ENCODE measurements at regions not wholly inside any gene's neighbourhood (a gene's known extent, or its start where the extent isn't known, plus 50 kb on each side); places are given as distances from the start of the nearest gene placed in this dataset.
"Not testable (repeated sequence)": the region's sequence is repeated elsewhere in the genome, so short reads cannot be mapped to it uniquely, and the experiment has no call there.

DNA sequence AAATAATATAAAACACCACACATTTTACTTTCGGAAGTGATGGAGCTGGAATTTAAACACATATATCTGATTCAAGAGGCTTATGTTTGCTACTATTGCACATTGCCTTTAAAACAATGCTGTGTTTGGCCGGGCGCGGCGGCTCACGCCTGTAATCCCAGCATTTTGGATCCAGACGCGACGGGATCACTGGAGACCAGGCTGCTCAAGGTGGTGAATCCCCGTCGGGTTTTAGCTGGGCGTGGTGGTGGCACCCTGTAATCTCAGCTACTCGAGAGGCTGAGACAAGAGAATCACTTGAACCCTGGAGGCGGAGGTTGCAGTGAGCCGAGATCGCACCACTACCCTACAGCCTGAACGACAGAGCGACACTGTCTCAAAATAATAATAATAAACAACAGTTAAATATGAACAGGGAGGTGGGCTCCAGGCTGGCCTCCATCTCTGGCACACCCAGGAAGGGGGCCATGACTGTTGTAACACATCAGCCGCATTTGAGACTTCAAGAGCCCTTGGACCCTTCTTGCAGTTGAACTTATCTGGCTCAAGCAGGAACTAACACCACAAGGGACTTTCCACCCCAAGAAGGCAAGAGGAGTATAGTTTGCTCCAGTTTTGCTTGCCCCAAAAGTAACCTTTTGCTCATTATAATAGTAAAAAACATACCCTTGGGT lies 127.1 kb upstream of the ZNF184 start:
- Histone ChIP-seq H3K9ac (ENCODE audit: low read length) (no peak overlapping the region), H3K36me3 (ENCODE audit: insufficient read depth, low read length) (no peaks in the 10 kb centered on the region), H3K4me3 (ENCODE audit: low read depth in 1 of 2, low read length in 2 of 2) (no peak overlapping the region), H3K9me3 (ENCODE audit: low read length) (no peaks in the 10 kb centered on the region), H3K4me1 (ENCODE audit: insufficient read depth, low read length) (no peaks in the 10 kb centered on the region), H3K27me3 (ENCODE audit: control insufficient read depth in 1 of 2, insufficient read depth in 2 of 2, low read length in 2 of 2) (peaks cover 9 to 50% of the 10 kb centered on the region in 2 donors), H3K27ac (ENCODE audit: low read depth, low read length) (no peak overlapping the region)

DNA sequence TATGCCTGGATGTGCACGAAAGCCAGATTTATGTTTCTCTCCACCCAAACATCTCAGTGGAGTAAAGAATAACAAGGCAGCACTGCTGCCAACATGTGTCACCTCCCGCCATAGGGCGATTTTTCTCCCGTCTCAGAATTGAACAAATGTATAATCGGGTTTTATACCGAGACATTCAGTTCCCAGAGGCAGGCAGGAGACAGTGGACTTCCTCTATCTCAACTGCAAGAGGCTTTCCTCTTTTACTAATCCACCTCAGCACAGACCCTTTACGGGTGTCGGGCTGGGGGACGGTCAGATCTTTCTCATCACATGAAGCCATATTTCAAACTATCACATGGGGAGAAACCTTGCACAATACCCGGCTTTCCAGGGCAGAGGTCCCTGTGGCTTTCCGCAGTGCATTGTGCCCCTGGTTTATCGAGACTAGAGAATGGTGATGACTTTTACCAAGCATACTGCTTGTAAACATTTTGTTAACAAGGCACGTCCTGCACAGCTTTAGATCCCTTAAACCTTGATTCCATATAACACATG lies 124.2 kb upstream of the ZNF184 start:
- H3K4me3 ChIP-seq (ENCODE audit: low read depth in 1 of 2, low read length in 2 of 2); H3K27ac ChIP-seq (ENCODE audit: low read depth, low read length); H3K36me3 ChIP-seq (ENCODE audit: insufficient read depth, low read length); H3K9ac ChIP-seq (ENCODE audit: low read length); H3K4me1 ChIP-seq (ENCODE audit: insufficient read depth, low read length); H3K9me3 ChIP-seq (ENCODE audit: low read length): not testable (repeated sequence)
- H3K27me3 ChIP-seq (ENCODE audit: control insufficient read depth in 1 of 2, insufficient read depth in 2 of 2, low read length in 2 of 2) = peaks cover 22 to 53% of the 10 kb centered on the region in 2 donors

DNA sequence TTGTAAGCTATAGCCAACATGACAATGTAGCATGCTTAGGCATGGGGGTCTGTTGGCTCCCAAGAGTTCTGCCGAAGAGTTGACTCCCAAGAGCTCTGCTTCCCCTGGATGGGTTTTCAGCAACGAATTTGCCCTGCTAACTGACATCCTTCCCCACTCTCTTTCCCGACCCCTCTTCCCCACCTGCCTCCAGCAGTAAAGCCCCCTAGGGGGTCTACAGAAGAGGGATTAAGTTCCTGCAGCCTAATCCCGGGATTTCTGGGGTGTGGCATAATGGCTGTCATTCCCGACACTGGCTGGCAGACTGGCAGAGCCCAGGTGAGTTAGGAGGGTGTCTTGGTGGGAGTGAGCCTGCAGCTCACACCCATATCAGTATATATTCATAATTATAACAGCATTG lies 121.0 kb upstream of the ZNF184 start:
- no peaks in the 10 kb centered on the region for H3K36me3 ChIP-seq (ENCODE audit: insufficient read depth, low read length)
- H3K27ac ChIP-seq (ENCODE audit: low read depth, low read length) = no peak overlapping the region
- no peaks in the 10 kb centered on the region for H3K9me3 ChIP-seq (ENCODE audit: low read length)
- no peak overlapping the region for H3K4me3 ChIP-seq (ENCODE audit: low read depth in 1 of 2, low read length in 2 of 2)
- peaks cover 32 to 51% of the 10 kb centered on the region in 2 donors for H3K27me3 ChIP-seq (ENCODE audit: control insufficient read depth in 1 of 2, insufficient read depth in 2 of 2, low read length in 2 of 2)
- no peaks in the 10 kb centered on the region for H3K4me1 ChIP-seq (ENCODE audit: insufficient read depth, low read length)
- no peak overlapping the region for H3K9ac ChIP-seq (ENCODE audit: low read length)

DNA sequence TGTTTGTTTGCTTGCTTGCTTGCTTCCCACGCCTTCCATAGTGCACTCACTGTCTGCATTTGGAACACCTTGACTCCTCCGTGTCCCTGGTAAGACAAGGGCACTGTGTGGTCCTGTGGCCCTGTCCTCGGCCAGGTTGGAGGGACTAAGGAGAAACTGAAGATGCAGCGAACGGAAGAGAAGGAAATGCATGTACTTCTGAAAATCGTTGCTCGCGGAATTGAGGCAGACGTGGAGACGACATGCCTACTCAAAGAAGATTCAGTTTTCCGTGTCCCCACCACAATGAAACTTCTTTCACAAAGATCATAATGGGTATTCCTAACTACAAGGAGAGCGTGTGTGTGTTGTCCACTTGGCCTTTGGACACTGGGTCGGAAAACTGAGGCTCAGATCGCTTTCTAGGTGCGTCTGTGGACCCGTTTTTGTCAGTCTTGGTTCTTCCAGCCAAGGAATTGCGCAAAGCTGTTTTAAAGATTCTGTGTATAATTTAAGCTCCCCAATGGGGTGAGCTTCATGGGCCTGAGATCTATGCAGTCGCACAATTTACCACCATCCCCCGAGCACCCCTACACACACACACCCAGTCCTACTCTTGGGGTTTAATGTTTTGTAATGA lies 120.4 kb upstream of the ZNF184 start:
- H3K4me1 ChIP-seq (ENCODE audit: insufficient read depth, low read length) = no peaks in the 10 kb centered on the region
- no peak overlapping the region for H3K27ac ChIP-seq (ENCODE audit: low read depth, low read length)
- no peaks in the 10 kb centered on the region for H3K9me3 ChIP-seq (ENCODE audit: low read length)
- H3K4me3 ChIP-seq (ENCODE audit: low read depth in 1 of 2, low read length in 2 of 2) = no peak overlapping the region
- peaks cover 32 to 51% of the 10 kb centered on the region in 2 donors for H3K27me3 ChIP-seq (ENCODE audit: control insufficient read depth in 1 of 2, insufficient read depth in 2 of 2, low read length in 2 of 2)
- no peak overlapping the region for H3K9ac ChIP-seq (ENCODE audit: low read length)
- H3K36me3 ChIP-seq (ENCODE audit: insufficient read depth, low read length) = no peaks in the 10 kb centered on the region

DNA sequence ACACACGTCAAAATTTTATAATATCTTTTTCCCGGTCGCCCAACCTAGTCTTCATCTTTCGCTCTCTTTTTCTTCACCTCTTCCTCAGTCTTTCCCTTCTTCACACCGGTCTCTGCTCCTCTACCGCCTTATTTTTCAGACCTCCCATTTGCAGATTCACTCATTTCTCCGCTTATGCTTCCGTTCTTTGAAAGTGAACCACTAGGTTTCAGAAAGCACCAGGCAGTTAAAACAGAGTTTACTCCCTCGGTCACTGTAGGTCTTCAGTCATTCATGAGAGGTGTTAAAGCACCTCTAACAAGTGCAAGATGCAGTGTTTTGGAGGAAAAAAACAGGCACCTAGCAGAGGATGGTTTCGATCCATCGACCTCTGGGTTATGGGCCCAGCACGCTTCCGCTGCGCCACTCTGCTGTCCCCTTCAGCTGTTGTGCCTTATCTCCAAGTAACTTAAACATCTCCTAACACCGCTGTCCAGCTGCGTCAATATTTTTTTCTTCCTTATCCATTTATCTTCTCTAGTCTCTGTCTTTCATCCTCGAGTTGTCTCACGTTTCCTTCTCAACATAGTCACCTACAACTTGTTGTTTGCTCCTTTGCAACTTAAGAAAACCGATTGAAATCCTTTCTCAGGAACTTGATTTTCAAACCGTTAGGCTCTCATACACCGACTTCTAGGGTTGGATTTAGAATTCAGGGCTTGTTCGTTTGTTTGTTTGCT lies 119.7 kb upstream of the ZNF184 start:
- no peaks in the 10 kb centered on the region for H3K4me1 ChIP-seq (ENCODE audit: insufficient read depth, low read length)
- no peak overlapping the region for H3K27ac ChIP-seq (ENCODE audit: low read depth, low read length)
- no peaks in the 10 kb centered on the region for H3K9me3 ChIP-seq (ENCODE audit: low read length)
- H3K9ac ChIP-seq (ENCODE audit: low read length) = no peak overlapping the region
- no peak overlapping the region for H3K4me3 ChIP-seq (ENCODE audit: low read depth in 1 of 2, low read length in 2 of 2)
- peaks cover 32 to 51% of the 10 kb centered on the region in 2 donors for H3K27me3 ChIP-seq (ENCODE audit: control insufficient read depth in 1 of 2, insufficient read depth in 2 of 2, low read length in 2 of 2)
- no peaks in the 10 kb centered on the region for H3K36me3 ChIP-seq (ENCODE audit: insufficient read depth, low read length)

DNA sequence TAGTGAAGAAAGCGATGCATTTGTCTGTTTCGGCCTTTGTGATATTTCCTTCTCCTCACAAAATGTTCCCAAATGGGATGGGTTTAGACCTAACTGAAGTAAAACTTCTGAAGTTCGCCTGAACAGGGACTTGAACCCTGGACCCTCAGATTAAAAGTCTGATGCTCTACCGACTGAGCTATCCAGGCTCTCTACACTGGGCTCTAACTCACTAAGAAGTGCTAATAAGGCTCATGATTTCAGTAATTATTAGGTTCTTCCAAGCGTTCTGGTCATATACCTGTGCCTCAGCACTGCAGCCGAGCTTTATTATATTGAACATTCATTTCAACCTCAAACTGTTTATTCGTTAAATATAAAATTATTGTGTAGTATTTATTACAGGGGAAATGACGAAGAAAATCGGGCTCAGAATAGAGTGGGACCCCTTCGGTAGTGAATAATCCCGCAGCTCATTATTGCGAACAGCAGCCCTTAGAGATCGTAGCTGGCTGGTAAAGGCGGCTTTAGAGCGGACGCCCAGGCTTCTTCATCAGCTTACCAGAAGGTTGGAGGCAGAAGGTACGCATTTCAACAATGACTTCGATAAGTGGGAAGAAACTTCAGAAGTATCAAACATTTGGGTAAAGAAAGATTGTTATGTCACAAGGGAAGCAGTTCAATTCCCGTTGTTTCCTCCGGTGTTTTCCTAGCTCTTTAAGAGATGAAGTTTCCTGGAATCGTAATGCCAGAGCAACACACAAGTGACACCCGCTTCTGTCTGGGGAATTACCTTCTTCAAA lies 119.0 kb upstream of the ZNF184 start:
- no peak overlapping the region for H3K4me3 ChIP-seq (ENCODE audit: low read depth in 1 of 2, low read length in 2 of 2)
- H3K27me3 ChIP-seq (ENCODE audit: control insufficient read depth in 1 of 2, insufficient read depth in 2 of 2, low read length in 2 of 2) = peaks cover 32 to 51% of the 10 kb centered on the region in 2 donors
- no peaks in the 10 kb centered on the region for H3K9me3 ChIP-seq (ENCODE audit: low read length)
- no peaks in the 10 kb centered on the region for H3K4me1 ChIP-seq (ENCODE audit: insufficient read depth, low read length)
- no peak overlapping the region for H3K9ac ChIP-seq (ENCODE audit: low read length)
- H3K36me3 ChIP-seq (ENCODE audit: insufficient read depth, low read length) = no peaks in the 10 kb centered on the region
- H3K27ac ChIP-seq (ENCODE audit: low read depth, low read length) = no peak overlapping the region

DNA sequence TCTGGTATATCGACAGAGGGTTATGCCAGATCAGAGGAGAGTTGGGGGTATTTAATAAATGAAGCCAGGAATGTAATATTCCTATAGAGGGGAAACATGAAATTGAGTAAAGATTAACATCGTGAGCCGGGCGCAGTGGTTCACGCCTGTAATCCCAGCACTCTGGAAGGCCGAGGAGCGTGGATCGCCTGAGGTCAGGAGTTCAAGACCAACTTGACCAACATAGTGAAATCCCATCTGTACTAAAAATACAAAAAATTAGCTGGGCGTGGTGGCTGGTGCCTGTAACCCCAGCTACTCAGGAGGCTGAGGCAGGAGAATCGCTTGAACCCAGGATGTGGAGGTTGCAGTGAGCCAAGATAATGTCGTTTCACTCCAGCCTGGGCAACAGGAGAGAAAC lies 112.4 kb upstream of the ZNF184 start:
- H3K27me3 ChIP-seq (ENCODE audit: control insufficient read depth in 1 of 2, insufficient read depth in 2 of 2, low read length in 2 of 2) = peaks cover 5 to 28% of the 10 kb centered on the region in 2 donors
- not testable (repeated sequence) for H3K9me3 ChIP-seq (ENCODE audit: low read length); H3K36me3 ChIP-seq (ENCODE audit: insufficient read depth, low read length); H3K4me3 ChIP-seq (ENCODE audit: low read depth in 1 of 2, low read length in 2 of 2); H3K27ac ChIP-seq (ENCODE audit: low read depth, low read length); H3K9ac ChIP-seq (ENCODE audit: low read length); H3K4me1 ChIP-seq (ENCODE audit: insufficient read depth, low read length)

DNA sequence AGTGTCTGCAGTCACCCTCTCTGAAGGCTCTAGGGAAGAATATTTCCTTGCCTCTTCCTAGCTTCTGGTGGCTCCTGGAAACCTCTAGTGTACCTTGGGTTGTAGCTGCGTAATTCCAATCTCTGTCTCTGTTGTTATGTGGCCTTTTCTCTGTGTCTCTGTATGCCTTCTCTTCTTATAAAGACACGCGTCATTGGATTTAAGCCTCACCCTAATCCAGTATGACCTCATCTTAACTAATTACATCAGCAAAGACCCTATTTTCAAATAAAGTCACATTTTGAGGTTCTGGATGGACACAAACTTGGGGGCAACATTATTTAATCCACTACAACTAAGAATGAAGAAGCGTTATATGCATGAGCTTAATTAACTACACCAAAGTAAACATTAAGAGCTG lies 111.4 kb upstream of the ZNF184 start:
- peaks cover 5 to 28% of the 10 kb centered on the region in 2 donors for H3K27me3 ChIP-seq (ENCODE audit: control insufficient read depth in 1 of 2, insufficient read depth in 2 of 2, low read length in 2 of 2)
- H3K9ac ChIP-seq (ENCODE audit: low read length) = no peak overlapping the region

DNA sequence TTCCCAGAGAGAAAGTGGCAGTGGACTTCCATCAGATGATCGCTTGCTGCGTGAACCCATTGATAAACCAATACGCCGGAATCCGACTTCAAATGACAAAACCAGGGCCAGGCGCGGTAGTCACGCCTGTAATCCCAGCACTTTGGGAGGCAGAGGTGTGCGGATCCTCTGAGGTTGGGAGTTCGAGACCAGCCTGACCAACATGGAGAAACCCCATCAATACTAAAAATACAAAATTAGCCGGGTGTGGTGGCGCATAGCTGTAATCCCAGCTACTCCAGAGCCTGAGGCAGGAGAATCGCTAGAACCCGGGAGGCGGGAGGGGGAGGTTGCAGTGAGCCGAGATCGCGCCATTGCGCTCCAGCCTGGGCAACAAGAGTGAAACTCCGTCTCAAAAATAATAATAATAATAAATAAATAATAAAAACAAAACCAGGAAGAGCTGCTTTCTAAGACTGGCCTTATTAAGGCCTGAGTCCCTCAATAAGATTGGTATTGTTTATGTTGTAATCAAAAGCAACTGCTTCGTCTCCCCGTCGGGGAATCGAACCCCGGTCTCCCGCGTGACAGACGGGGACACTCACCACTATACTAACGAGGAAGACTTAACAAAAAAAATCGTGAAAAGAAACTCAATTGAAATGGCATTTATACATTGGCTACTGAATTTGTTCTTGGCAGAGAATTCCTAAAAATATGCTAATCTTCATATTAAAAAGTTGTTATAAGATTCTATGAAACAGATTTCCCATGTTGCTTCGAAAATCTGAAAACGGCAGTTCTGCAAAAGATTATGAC lies 110.2 kb upstream of the ZNF184 start:
- Histone ChIP-seq H3K27ac (ENCODE audit: low read depth, low read length) (no peak overlapping the region), H3K27me3 (ENCODE audit: control insufficient read depth in 1 of 2, insufficient read depth in 2 of 2, low read length in 2 of 2) (peaks cover 5 to 28% of the 10 kb centered on the region in 2 donors), H3K9ac (ENCODE audit: low read length) (no peak overlapping the region), H3K4me3 (ENCODE audit: low read depth in 1 of 2, low read length in 2 of 2) (no peak overlapping the region), H3K9me3 (ENCODE audit: low read length) (no peaks in the 10 kb centered on the region), H3K4me1 (ENCODE audit: insufficient read depth, low read length) (no peaks in the 10 kb centered on the region), H3K36me3 (ENCODE audit: insufficient read depth, low read length) (no peaks in the 10 kb centered on the region)

More for the DNA sequence above, 111.4 kb upstream of the ZNF184 start:
- Histone ChIP-seq H3K27ac (ENCODE audit: low read depth, low read length) (no peak overlapping the region), H3K4me3 (ENCODE audit: low read depth in 1 of 2, low read length in 2 of 2) (no peak overlapping the region), H3K9me3 (ENCODE audit: low read length) (no peaks in the 10 kb centered on the region), H3K4me1 (ENCODE audit: insufficient read depth, low read length) (no peaks in the 10 kb centered on the region), H3K36me3 (ENCODE audit: insufficient read depth, low read length) (no peaks in the 10 kb centered on the region)

DNA sequence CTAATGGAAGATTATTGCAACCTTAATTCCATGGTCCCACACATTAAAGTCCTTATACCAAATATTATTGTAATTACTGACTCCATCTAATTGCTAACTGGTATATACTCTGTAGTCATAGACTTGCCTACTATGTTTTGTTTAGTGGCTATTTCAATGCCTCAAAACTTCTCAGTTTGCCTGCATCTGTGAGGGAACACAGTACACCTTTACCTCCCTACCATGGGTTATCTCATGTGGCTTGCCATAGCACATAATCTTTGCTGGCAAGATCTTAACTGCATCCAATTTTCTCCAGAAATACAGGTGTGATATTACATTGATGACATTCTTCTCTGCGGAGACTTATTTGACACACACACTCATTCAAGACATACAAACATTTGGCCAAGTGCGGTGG lies 107.1 kb upstream of the ZNF184 start:
- Histone ChIP-seq H3K4me1 (ENCODE audit: insufficient read depth, low read length) (no peaks in the 10 kb centered on the region), H3K9me3 (ENCODE audit: low read length) (no peaks in the 10 kb centered on the region), H3K27ac (ENCODE audit: low read depth, low read length) (no peak overlapping the region), H3K4me3 (ENCODE audit: low read depth in 1 of 2, low read length in 2 of 2) (no peak overlapping the region), H3K27me3 (ENCODE audit: control insufficient read depth in 1 of 2, insufficient read depth in 2 of 2, low read length in 2 of 2) (peaks cover 5 to 18% of the 10 kb centered on the region in 2 donors), H3K36me3 (ENCODE audit: insufficient read depth, low read length) (no peaks in the 10 kb centered on the region), H3K9ac (ENCODE audit: low read length) (no peak overlapping the region)

Measured in muscle layer of colon (tissue), 2 donors.